HG03060 (cell line): ENCODE measurements at regions not wholly inside any gene's neighbourhood (a gene's known extent, or its start where the extent isn't known, plus 50 kb on each side); places are given as distances from the start of the nearest gene placed in this dataset.

Experiments used
- ATAC-seq: cut with Tn5 transposase; IDR thresholded peaks from one replicate; pipeline ENCODE4 v1.9.1; 2021; ENCODE audit warnings: low read depth, moderate number of reproducible peaks; ENCODE audit not compliant: unreplicated experiment

DNA sequence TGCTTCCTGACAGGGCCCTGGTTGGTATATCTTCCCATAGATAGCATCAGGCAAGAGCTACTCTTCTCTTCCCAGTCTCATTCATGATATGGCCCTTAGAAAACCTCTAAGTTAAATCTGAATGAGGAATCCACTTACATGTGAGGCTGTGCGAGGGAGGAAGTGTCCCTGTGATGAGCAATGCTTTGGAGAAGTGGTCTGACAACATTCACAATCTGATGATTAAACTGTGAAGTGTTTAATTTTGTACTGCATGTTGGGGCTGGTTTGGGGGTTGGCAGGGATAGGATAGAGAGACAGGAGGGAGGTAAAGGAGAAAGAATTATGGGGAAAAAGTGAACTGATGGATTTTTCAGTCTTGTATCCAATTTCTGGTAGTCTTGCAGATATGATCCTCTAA is 421.2 kb upstream of the DAB1 start:
- ATAC-seq, result no peak

DNA sequence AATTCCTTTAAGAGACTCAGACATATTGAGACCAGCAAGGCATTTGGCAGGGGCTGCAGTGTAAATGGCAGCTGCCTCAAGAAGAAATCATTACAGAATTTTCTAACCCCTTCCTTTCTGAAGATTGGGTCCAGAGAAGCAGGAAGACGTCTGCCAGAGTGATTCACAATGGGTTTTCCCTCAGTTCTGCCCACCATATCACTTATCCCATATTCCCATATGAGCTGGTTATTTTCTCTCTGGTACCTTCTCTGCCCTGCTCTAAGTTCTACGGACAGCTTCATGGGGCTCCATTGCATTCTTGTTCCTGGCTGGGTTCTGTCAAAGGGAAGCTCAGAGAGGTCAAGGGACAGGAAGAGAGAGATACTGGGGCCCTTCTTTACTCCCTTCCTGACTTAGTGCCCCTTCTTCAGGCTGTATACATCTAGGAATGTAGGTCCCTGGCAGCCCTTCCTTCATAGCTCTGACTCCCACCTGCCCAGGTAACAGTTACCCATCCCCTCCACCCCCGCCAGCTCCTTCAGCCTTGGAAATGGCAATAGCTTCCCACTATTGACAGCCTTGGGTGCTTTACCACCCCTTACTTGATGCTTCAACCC is 420.6 kb upstream of the DAB1 start:
- ATAC-seq, result no peak

DNA sequence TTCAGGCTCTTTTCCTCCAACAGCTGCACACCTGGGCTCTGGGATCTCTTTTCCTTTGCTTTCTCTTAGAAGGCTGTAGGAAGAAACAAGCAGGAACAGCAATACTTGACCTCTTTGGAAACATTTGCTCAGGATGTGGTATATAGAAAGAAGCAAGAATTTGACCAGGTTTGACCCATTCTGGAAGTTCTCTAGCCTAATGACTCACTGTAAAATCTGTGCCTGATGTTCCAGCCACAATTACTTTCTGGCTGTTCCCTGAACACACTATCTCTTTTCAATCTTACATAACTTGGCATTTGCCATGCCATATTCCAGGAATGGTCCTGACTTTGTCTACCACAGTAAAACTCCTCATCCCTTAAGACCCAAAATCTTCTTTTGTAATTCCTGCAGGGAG is 419.9 kb upstream of the DAB1 start:
- ATAC-seq, result no peak

DNA sequence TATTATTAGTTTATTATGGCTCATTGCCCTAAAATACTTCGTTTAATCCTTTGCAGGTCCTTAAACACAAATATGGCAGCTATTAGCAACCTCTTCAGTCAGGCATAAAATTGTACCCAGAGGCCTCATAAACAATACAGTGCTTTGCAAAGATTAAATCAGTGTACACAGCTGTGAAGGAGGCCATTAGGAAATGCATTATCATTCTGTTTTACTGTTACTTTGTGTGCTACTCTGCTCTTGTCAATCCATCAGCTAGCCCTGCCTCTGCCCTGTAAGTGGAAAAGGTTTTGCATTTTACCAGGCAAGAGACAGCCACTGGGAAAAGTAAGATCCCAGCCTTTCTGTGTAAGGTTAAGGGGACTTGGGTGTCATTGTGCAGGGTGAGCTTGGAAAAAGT is 415.7 kb upstream of the DAB1 start:
- no peak for ATAC-seq

DNA sequence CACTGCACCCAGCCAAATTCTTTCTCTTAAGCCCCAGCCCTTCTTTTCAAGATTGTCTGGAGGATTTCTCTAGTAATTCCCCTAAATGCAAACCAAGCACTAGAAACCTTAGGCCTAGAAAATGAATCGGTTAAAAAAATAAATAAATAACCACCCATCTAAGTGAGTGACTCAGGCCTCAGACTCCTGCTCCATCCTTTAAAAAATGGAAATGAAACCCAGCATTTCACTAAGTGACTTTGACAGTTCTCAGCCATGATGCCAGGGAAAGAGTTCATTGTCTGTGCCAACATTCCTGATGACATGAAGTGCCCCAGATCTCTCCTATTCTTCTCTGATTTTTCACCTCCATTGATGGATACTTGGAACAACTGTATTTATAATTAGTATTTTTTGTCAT is 415.2 kb upstream of the DAB1 start:
- ATAC-seq, result no peak

DNA sequence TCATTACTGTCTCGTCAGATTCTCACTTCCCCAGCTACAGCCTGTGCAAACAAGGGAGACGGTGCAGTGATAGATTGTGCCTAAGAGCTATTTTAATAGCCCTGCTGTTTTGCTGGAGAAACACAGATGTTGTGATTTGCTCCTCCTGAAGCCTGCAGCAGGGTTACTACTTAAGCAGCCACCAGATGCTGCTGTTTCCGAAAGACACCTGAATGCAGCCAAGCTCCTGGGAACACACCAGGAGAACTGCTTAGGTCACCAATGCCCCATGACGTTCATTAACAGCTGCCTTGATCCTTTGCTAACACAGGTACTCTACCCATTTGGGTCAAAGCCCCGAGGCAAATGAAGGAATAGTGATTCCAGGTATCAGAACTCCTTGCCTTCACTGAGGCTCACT is 411.8 kb upstream of the DAB1 start:
- no peak for ATAC-seq

DNA sequence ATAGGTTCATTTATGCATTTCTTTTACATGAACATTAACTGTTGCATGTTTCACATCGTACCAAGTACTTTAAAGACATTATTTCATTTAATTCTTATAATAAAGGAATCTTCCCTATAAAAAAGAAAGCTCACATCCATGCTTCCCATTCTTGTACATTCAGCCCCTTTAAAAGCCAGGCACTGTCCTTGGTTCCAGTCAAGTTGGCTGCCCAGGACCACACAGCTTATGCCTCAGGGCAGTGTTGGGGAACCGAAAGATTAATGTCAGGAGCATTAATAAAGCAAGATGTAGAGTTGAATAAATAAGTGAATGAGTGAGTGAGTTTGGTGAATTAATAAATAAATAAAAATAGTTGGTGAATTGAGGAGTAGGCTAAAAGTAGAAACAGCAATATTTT is 409.4 kb upstream of the DAB1 start:
- ATAC-seq, result no peak

DNA sequence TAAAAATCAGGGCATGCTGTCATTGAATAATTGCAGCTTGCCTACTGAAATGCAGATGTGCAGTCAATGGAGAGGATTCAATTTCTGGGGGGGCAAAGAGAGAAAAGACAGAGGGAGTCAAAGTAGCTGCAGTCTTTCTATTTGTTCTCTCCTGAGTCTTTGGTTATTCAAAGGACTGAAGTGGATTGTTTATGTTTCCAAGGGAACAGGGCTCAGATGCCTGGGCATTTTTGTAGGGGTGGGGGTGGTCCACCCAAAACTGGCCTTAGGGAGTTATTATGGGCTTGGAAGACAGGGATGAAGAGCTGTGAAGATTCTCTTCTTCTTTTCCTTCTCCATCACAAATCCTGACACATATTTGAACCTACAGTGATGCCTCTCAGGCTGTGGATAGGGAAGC is 408.8 kb upstream of the DAB1 start:
- ATAC-seq, result no peak

DNA sequence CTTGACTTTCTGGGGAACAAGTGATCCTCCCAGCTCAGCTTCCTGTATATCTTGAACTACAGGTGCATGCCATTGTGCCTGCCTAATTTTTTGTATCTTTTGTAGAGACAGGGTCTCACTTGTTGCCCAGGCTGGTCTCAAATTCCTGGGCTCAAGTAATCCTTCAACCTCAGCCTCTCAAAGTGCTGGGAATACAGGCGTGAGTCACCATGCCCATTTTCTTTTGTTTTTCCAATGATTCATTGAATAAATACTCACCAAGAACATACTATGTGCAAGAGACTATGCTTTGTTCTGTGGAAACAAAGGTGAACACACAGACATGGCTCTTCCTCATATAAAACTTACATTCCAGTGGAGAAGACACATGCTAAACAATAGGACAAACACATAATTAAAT is 407.8 kb upstream of the DAB1 start:
- no peak for ATAC-seq

DNA sequence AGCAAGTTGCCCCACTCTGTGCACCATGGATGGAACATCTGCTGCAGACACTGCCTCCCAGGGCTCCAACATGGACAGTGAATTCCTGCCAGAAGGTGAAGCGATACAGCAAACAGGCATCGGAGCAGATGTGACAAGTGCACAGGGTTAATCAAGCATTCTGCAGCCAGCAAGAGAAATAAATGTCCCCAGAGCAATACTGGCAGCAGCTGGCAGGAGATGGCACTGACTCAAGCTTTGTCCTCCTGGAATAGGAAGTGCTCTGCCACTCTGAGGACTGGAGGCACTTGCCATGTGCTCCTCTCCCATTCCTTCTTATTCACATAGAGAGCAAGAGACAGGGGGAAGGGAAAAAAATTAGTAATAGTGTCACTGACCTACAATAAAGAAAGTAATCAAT is 402.7 kb upstream of the DAB1 start:
- no peak for ATAC-seq

DNA sequence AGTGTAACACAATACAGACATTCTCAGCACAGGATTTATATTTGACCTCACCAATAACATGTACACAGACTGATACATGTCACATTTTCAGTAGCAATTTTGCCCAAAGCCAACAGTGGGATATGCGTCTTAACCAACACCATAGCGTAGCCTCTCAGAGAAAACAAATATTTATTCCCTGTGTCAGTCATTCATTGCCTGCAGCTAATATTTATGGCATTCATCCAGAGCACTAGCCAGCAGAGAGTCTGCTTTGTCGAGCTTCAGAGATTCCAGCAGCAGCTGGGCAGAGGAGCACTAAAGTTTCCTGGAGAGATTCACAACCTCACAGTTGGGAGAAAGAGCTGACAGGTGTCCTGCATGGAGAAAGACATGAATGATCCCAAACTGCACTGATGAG is 400.7 kb upstream of the DAB1 start:
- ATAC-seq, result no peak

DNA sequence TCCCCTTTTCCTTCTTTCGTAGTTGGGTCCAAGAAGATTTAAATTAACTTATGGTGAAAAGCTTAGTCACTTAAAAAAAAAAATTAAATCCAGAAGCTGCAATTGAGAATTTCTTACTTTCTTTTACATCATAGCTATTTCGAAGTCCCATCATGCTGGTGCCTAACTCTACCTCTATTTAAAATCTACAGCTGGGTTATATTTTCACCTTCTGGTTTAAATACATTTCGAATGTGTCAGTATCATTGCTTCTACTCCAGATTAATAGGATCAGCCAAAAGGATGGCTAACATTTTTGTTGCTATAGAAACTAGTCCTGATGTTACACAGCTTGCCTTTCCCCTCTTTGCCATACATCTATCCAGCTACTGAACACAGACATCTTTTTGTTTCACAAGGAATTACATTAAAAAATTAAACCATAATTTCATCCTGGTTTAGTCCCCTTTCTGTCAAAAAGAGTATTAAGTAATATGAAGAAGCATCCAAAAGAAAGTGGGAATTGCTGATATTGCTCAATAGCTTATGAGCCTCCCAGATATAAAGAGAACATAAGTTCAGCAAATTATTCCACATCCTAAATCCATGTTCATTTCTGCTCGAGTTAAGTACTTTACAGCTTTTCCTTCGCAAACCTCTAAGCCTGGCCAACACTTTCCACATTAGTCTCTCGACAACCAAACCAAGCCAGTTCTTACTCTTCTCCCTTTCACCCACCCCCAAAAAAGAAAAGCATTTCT is 396.7 kb upstream of the DAB1 start:
- ATAC-seq, result no peak

DNA sequence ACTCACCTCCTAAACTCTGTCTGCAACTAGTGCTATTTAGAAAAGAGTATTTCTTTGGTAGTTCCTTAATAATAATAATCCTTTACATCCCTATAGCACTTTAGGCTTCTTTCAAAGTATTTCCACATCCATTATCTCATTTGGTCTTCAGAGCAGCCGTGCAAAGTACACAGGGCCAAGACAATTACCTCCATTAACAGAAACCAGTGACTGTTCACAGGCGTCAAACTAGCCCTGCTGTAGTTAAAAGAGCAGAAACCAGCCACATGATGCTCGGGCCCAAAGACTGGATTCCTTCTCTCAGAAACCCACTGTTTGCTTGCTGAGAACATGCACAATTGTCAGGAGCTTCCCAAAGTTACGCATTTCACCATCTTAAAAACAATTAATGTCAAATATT is 396.0 kb upstream of the DAB1 start:
- ATAC-seq, result no peak

DNA sequence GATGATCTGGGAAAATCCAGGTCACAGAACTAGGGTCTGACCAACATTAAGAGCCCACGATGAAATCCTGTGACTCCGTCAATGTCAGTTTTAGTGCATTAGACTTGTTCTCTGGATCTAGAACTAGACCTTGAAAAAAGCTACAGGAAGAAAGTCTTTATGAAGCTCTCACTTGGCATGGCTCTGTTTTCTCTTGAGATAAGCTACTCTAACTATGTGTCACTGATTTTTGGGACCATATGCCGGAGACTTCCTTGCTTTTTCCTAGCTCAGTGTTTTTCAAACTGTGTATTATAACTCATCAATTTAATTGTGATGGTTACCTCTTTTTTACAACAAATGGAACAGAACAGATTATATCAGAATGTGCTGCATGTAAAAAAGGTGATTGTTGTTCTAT is 379.7 kb upstream of the DAB1 start:
- no peak for ATAC-seq

DNA sequence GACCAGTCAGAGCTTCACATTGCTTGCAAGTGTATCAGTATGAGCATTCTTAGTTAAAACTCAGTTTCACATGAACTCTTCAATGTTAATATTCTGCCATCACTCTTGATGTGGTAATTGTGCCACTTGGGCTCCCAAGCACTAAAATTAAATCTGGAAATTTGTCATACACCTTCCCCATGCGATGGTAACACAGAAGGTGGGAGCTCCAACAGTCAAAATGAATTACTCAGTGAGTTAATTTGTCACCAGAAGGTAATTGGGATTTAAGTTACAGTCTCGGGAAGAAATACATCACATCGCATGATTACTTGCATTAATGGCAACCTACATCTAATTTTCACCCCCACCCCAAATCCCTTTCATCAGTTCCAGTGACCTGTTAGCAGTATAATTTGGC is 376.5 kb upstream of the DAB1 start:
- ATAC-seq, result no peak

DNA sequence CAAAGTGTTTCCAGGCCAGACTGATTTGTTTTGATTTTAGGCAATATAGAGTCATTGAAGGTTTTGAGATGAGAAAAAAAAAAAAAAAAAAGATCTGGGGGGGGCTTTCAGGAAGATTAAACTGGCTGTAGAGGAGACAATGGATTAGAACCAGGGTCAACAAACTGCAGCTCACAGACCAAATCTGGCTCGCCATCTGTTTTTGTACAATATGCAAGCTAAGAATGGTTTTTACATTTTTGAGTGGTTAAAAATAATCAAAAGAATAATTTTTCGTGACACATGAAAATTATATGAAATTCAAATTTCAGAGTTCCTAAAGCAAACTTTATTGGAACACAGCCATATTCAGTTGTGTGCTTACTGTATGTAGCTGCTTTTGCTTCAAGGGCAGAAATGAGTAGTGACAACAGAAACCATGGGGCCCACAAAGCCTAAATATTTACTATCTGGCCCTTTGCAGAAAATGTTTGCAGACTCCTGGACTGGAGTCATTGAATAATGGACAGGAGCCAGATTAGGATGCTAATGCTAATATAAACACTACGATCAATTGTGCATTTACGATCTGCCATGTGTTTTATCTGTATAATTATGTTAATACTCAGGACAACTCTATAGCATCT is 375.7 kb upstream of the DAB1 start:
- no peak for ATAC-seq

DNA sequence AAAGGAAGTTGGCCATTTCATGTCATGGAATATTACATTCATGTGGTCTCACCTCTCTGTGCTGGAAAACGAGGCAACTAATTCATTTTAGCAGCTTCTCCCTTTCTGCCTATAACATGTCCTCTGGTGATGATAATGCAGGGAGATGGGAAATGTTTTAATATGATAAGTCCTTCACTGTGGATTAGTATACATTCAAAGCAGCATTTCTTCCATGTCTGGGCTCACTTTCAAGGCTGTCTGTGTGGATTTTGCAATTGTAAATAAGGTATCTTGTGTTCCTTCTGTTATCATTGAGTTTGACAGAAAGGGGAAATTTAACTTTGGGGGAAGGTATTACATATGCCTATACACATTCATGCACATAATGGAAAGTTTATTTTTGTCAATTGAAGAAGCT is 374.7 kb upstream of the DAB1 start:
- no peak for ATAC-seq

DNA sequence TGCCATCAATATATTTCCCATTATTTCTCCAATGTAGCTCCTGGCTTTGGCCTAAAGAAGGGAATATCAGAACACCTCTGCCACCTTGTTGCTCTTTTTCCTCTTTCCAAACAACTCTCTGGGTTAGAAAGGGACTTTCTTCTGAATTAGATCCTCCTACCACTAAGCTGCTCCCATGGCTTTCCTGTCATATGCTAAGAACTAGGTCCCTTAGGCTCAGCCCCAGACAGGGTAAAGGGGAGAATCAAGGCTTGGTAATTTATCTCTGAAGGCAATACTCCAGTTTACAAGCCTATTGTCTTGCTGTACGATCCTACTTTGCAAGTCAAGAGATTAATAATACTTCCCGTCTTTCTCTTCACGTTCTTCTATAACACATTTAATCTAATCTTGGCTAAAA is 373.2 kb upstream of the DAB1 start:
- no peak for ATAC-seq

DNA sequence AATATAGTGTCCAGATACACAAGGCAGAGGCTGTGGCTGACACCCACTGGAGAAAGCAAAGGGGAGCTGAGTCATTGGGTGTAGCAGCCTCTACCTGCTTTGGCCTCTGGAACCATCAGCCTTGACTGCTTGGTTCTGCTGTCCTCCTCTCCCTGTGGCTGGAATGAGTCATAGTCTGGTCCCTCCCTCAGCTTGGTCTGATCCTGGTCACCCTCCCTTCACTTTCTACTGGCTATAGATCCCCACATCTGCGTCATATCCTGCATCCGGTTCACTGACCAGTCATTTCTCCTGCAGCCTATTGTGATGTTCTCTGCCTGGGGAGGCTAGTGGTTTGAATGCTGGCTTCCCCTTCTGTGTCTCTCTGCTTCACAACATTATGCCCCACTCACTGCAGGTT is 372.8 kb upstream of the DAB1 start:
- no peak for ATAC-seq

DNA sequence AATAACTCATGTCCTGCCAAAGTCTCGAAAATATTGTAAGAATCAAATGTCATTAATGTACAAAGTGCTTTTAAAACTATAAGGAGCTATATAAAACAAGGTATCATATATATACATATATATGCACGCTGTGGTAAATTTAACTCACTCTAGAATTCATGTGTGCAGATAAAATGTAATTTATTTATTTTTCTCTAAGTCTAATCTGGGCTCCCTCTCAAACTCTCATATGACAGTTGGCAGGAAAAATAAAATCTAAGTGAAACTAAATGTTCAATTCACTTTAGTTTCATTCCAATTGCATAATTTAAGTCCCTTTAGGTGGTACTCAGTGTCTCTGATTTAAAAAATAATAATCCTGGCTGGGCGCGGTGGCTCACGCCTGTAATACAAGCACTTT is 372.0 kb upstream of the DAB1 start:
- no peak for ATAC-seq

DNA sequence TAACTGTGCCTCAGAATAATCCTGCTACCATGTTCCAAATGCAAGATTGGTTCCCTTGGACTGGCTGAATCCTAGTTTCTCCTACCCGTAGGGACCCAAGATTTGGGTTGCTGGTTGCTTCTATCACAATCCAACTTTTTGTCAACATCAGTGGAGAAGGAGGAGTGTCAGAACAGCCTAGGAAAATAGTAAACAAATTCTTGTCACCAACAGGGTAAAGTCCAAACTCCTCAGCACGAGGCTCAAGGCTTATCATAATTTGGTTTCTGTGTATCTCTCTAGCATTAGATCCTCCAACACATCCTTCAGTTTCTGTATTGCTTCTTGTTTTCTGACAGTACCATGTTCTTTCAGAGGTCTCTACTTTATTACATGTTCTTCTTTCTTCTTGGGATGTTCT is 370.2 kb upstream of the DAB1 start:
- no peak for ATAC-seq

DNA sequence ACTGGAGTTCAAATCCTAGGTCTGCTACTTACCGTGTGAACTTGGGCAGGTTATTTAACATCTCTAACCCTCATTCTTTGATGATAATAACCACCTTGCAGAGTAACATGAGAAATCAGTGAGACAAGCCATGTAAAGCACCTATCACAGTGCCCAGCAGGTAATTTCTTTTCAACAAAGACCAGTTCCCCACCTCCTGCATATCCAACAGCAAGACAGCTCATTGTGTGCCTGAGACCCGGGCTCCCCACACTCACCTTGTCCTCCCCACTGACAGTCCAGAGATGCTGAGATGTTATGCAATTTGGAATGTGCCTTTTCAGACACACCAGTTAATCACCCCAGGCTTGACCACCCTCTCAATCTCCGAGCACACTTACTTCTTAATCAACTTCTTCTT is 367.6 kb upstream of the DAB1 start:
- ATAC-seq, result no peak
